Common myeloid progenitor, CD34-positive (primary cell): ENCODE measurements at regions not wholly inside any gene's neighbourhood (a gene's known extent, or its start where the extent isn't known, plus 50 kb on each side); places are given as distances from the start of the nearest gene placed in this dataset.

Experiments used
- CTCF ChIA-PET: fragments of 350-600 bp; sonication (Branson Sonifier 250); formaldehyde crosslinking; loops from one replicate; lab custom pipeline; 2021; ENCODE audit warnings: antibody characterized with exemption; lab: Charles Lee
- POLR2A ChIA-PET: fragments of 350-600 bp; sonication (Branson Sonifier 250); formaldehyde crosslinking; loops from one replicate; lab custom pipeline; 2021; ENCODE audit warnings: antibody characterized with exemption; lab: Charles Lee
- DNase-seq, 3 donors: peaks; one replicate each; pipeline versions ENCODE4 v3.0.0 to v3.0.0-alpha.2; 2013
- H3K27ac ChIP-seq, 2 experiments: 1 replicate in 1 of 2; 2 replicates in 1 of 2; pipeline ENCODE4 v1.7.0; 2013; ENCODE audit warnings: inconsistent platforms in 2 of 2, low read length in 2 of 2, mild to moderate bottlenecking in 2 of 2, low read depth in 1 of 2, moderate library complexity in 1 of 2; ENCODE audit not compliant: severe bottlenecking in 2 of 2, insufficient read depth in 1 of 2, poor library complexity in 1 of 2
- H3K27me3 ChIP-seq, 5 experiments: replicated peaks in 2 of 5; 1 replicate in 3 of 5; 2 replicates in 2 of 5; pipeline versions ENCODE4 v1.6.1 to v1.7.0; 2013; ENCODE audit warnings: low read length in 4 of 5, mild to moderate bottlenecking in 2 of 5, moderate library complexity in 2 of 5, inconsistent platforms in 1 of 5; ENCODE audit not compliant: insufficient read depth in 5 of 5, control insufficient read depth in 4 of 5
- H3K36me3 ChIP-seq, 4 experiments: 1 replicate in 2 of 4; 2 replicates in 2 of 4; pipeline versions ENCODE4 v1.6.1 to v1.7.0; 2013; ENCODE audit warnings: low read length in 3 of 4, control low read depth in 1 of 4, mild to moderate bottlenecking in 1 of 4; ENCODE audit not compliant: control insufficient read depth in 4 of 4, insufficient read depth in 4 of 4
- H3K4me1 ChIP-seq, 4 experiments: 1 replicate in 3 of 4; 2 replicates in 1 of 4; pipeline versions ENCODE4 v1.6.1 to v1.7.1; 2013; ENCODE audit warnings: low read length in 3 of 4, mild to moderate bottlenecking in 3 of 4, control low read depth in 1 of 4, inconsistent platforms in 1 of 4, moderate library complexity in 1 of 4; ENCODE audit not compliant: control insufficient read depth in 4 of 4, insufficient read depth in 4 of 4; ENCODE audit errors: control extremely low read depth in 1 of 4
- H3K4me3 ChIP-seq, 7 experiments: 1 replicate in 4 of 7; 2 replicates in 3 of 7; pipeline versions ENCODE4 v1.5.1 to v1.7.0; 2013; ENCODE audit warnings: mild to moderate bottlenecking in 7 of 7, low read length in 6 of 7, moderate library complexity in 6 of 7, inconsistent platforms in 2 of 7, low read depth in 2 of 7, control low read depth in 1 of 7; ENCODE audit not compliant: insufficient read depth in 4 of 7, control insufficient read depth in 1 of 7; ENCODE audit errors: extremely low read depth in 1 of 7
- H3K9me3 ChIP-seq, 5 experiments: 1 replicate in 4 of 5; 2 replicates in 1 of 5; pipeline versions ENCODE4 v1.6.1 to v1.7.1; 2013; ENCODE audit warnings: low read length in 4 of 5, mild to moderate bottlenecking in 2 of 5, inconsistent platforms in 1 of 5, low read depth in 1 of 5, moderate library complexity in 1 of 5; ENCODE audit not compliant: control insufficient read depth in 4 of 5, insufficient read depth in 2 of 5; ENCODE audit errors: control extremely low read depth in 1 of 5
- WGBS: methylation state at CpG from one replicate; pipeline ENCODE4 v1.1.5; 2013; ENCODE audit not compliant: insufficient coverage; 5-methylcytosine and 5-hydroxymethylcytosine counted together

DNA sequence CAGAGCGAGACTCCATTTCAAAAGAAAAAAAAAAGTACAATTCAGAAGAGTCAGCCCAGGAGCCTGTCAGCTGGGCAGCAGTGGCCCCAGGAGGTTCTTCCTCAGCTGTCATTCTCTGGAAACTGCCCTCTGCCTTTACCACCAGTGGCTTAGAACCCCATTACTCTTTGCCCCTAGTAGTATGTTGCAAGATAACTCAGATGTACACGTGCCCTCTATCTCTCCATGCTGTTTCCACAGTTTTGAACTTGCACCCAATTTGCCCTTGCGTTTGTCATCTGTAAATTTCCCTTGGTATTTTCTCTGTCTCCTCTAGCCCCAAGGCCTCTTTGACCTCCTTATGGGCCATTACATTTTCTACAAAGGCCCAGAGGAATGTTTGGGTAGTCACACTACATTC is 56.7 kb upstream of the PRKAR2B start:
- ChIA-PET CTCF (interaction anchor here (0.6 kb wide), 2 partner anchors 233 to 241 kb away, joined by 3 read pairs; no protein-coding TSS in a partner anchor), POLR2A (no interaction called here)
- Histone ChIP-seq H3K4me1 (peaks cover 0 to 4% (median 0%) of the 10 kb centered on the region in 4 experiments), H3K9me3 (no peaks in the 10 kb centered on the region), H3K27me3 (no peaks in the 10 kb centered on the region), H3K4me3 (no peak overlapping the region), H3K27ac (no peak overlapping the region), H3K36me3 (no peaks in the 10 kb centered on the region)
- no peak for DNase-seq
- 96% methylated on average over 3 of the region's 3 CpGs for WGBS

DNA sequence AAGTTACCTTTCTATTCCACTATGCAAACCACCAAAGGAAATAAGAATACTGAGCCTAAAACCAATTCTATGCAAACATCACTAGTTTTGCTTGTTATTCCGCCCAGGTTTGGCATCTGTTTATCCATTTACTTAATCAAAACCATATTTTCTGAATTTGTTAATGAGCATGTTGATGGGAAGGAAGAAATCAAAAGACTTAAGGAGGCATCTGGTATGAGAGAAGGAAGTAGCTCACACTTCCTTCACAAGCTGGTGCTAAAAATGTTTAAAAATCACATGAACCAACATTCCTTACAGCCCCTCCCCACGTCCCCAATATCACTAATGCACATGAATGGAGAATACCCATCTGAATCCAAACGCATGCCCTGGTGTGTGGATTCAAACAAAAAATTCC is 52.0 kb upstream of the PRKAR2B start:
- H3K4me3 ChIP-seq = no peak overlapping the region
- no CpG with 5 or more reads among the region's 3 CpGs for WGBS
- POLR2A ChIA-PET = no interaction called here

More for the DNA sequence above, 52.0 kb upstream of the PRKAR2B start:
- no peak for DNase-seq
- CTCF ChIA-PET = interaction anchor here (0.6 kb wide), 1 partner anchor 448 kb away, joined by 4 read pairs; no protein-coding TSS in a partner anchor
- no peaks in the 10 kb centered on the region for H3K27me3 ChIP-seq
- peaks cover 0 to 6% (median 0%) of the 10 kb centered on the region in 4 experiments for H3K4me1 ChIP-seq
- H3K36me3 ChIP-seq = no peaks in the 10 kb centered on the region
- no peak overlapping the region for H3K27ac ChIP-seq
- no peaks in the 10 kb centered on the region for H3K9me3 ChIP-seq
